ENCODE measurements at regions not wholly inside any gene's neighbourhood (a gene's known extent, or its start where the extent isn't known, plus 50 kb on each side); places are given as distances from the start of the nearest gene placed in this dataset.

- intact Hi-C loops (cut with DNase I) = no loop called here
- 68 to 74% methylated on average over 6 of the region's 6 CpGs for WGBS, 2 donors
- Histone ChIP-seq H3K9me3 (peaks cover 0 to 10% (median 2%) of the 10 kb centered on the region in 4 donors), H3K27ac (no peak overlapping the region), H3K4me3 (no peak overlapping the region), H3K27me3 (no peaks in the 10 kb centered on the region), H3K36me3 (no peaks in the 10 kb centered on the region), H3K4me1 (no peaks in the 10 kb centered on the region)
- TF ChIP-seq POLR2AphosphoS5 (IDR thresholded peaks at IDR 0.05) = no peak
- TF ChIP-seq CTCF (IDR thresholded peaks at IDR 0.05) = no peak
- no peak for TF ChIP-seq POLR2A (IDR thresholded peaks at IDR 0.05)
- TF ChIP-seq EP300 (IDR thresholded peaks at IDR 0.05) = no peak
- no peak for DNase-seq
Observed at GRCh38 chr13:82597747-82598146, 1284.5 kb downstream of the SLITRK1 start.

GRCh38 chr13:82593239-82593638 is 1289.0 kb downstream of the SLITRK1 start:
- Histone ChIP-seq H3K27me3 (no peaks in the 10 kb centered on the region), H3K36me3 (no peaks in the 10 kb centered on the region), H3K27ac (no peak overlapping the region), H3K4me1 (no peaks in the 10 kb centered on the region), H3K4me3 (no peak overlapping the region), H3K9me3 (peaks cover 0 to 10% (median 2%) of the 10 kb centered on the region in 4 donors)
- TF ChIP-seq POLR2AphosphoS5 (IDR thresholded peaks at IDR 0.05) (no peak), CTCF (IDR thresholded peaks at IDR 0.05) (no peak), POLR2A (IDR thresholded peaks at IDR 0.05) (no peak), EP300 (IDR thresholded peaks at IDR 0.05) (no peak)
- 57 to 73% methylated on average over 1 of the region's 1 CpG for WGBS, 2 donors
- no peak for DNase-seq
- intact Hi-C loops (cut with DNase I) = no loop called here

DNA sequence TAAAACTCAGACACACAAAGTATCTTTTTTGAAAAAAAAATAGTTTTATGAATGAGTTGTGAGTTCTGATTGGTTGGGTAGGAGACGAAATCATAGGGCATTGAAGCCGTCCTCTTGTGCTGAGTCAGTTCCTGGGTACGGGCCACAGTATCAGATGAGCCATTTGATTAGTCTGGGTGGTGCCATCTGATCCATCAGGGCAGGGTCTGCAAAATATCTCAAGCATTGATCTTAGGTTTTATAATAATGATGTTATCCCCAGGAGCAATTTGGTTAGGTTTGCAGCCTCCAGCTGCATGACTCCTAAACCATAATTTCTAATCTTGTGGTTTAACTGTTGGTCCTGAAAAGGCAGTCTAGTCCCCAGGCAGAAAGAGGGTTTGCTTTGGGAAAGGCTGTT is 1310.6 kb downstream of the SLITRK1 start:
- intact Hi-C loops (cut with DNase I) = no loop called here
- Histone ChIP-seq H3K4me1 (no peaks in the 10 kb centered on the region), H3K36me3 (no peaks in the 10 kb centered on the region), H3K27me3 (no peaks in the 10 kb centered on the region), H3K9me3 (no peaks in the 10 kb centered on the region), H3K27ac (no peak overlapping the region), H3K4me3 (no peak overlapping the region)
- no peak for DNase-seq
- 71 to 73% methylated on average over 3 of the region's 3 CpGs for WGBS, 2 donors
- TF ChIP-seq CTCF (IDR thresholded peaks at IDR 0.05) (no peak), POLR2A (IDR thresholded peaks at IDR 0.05) (no peak), POLR2AphosphoS5 (IDR thresholded peaks at IDR 0.05) (no peak), EP300 (IDR thresholded peaks at IDR 0.05) (no peak)

DNA sequence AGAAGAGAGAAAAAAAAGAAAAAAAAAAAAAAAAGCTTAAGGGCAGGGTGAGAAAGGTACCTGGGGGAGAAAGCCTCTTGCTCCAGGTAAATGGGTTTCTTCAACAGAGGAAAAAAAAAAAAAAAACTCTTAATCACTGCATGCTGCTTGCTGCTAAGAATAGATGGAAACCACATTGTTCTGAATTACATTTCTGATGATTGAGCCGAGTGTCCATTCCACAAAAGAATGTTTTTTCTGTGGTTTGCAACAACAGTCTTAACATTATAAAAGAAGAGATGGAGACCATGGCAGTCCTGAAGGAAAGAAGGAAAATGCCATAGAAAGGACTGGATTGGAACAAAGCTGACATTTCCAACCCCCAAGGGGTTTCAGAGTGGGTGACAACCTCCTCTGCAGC is 1312.7 kb downstream of the SLITRK1 start:
- WGBS, 2 donors = 77 to 84% methylated on average over 1 of the region's 1 CpG
- H3K4me3 ChIP-seq = no peak overlapping the region
- H3K36me3 ChIP-seq = no peaks in the 10 kb centered on the region
- no peak for TF ChIP-seq EP300 (IDR thresholded peaks at IDR 0.05)
- TF ChIP-seq POLR2AphosphoS5 (IDR thresholded peaks at IDR 0.05) = no peak
- TF ChIP-seq CTCF (IDR thresholded peaks at IDR 0.05) = no peak
- TF ChIP-seq POLR2A (IDR thresholded peaks at IDR 0.05) = no peak
- no peaks in the 10 kb centered on the region for H3K9me3 ChIP-seq
- intact Hi-C loops (cut with DNase I) = no loop called here
- no peak overlapping the region for H3K27ac ChIP-seq
- DNase-seq = no peak
- no peaks in the 10 kb centered on the region for H3K4me1 ChIP-seq
- H3K27me3 ChIP-seq = no peaks in the 10 kb centered on the region

DNA sequence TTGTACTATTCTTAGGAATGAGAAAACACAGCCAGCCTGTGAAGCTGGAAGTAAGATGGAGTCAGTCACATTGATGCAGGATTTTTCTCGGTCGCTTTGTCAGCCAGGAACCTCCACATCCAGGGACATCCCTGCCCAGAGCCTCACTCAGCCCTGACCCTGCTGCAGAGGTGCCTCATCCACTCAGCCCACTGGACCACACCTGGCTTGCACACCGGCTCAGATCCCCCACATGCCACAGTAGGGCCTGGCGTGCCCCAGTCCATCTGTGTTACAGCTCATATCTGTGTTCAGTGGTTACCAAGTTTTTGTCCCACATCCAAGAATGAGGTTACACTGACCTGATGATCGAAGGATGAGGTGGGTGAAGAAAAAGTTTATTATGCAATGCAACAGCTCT is 1315.4 kb downstream of the SLITRK1 start:
- WGBS, 2 donors = 87 to 89% methylated on average over 5 of the region's 5 CpGs
- no peaks in the 10 kb centered on the region for H3K9me3 ChIP-seq
- H3K27me3 ChIP-seq = no peaks in the 10 kb centered on the region
- H3K4me3 ChIP-seq = no peak overlapping the region
- no peak for TF ChIP-seq EP300 (IDR thresholded peaks at IDR 0.05)
- no peak overlapping the region for H3K27ac ChIP-seq
- DNase-seq = no peak
- intact Hi-C loops (cut with DNase I) = no loop called here
- H3K36me3 ChIP-seq = no peaks in the 10 kb centered on the region
- no peaks in the 10 kb centered on the region for H3K4me1 ChIP-seq

Measured in sigmoid colon (tissue), 6 donors.